DOHH2 (cell line): ENCODE measurements at regions not wholly inside any gene's neighbourhood (a gene's known extent, or its start where the extent isn't known, plus 50 kb on each side); places are given as distances from the start of the nearest gene placed in this dataset.

Source experiments
- H3F3A ChIP-seq: fragments of 200-600 bp; sonication (generic), shearing (Covaris generic); 2 replicates; pipeline ENCODE4 v1.6.0; 2016; ENCODE audit warnings: antibody characterized with exemption, mild to moderate bottlenecking; ENCODE audit not compliant: control insufficient read depth, insufficient read depth
- H3K27ac ChIP-seq: fragments of 200-600 bp; sonication (generic); 2 replicates; pipeline ENCODE4 v1.5.1; 2014; ENCODE audit warnings: low read depth, mild to moderate bottlenecking, low read length, moderate library complexity
- H3K27me3 ChIP-seq: fragments of 200-600 bp; sonication (generic); 2 replicates; pipeline ENCODE4 v1.6.1; 2014; ENCODE audit warnings: mild to moderate bottlenecking, low read length, mixed read lengths; ENCODE audit not compliant: control insufficient read depth
- H3K36me3 ChIP-seq: fragments of 200-600 bp; sonication (generic); 2 replicates; pipeline ENCODE4 v1.6.1; 2014; ENCODE audit warnings: mild to moderate bottlenecking, low read length, moderate library complexity, mixed read lengths; ENCODE audit not compliant: control insufficient read depth
- H3K4me1 ChIP-seq: fragments of 200-600 bp; sonication (generic); 2 replicates; pipeline ENCODE4 v1.6.1; 2014; ENCODE audit warnings: mild to moderate bottlenecking, low read length, mixed read lengths; ENCODE audit not compliant: control insufficient read depth
- H3K4me2 ChIP-seq: fragments of 200-600 bp; sonication (generic); 2 replicates; pipeline ENCODE4 v1.6.0; 2014; ENCODE audit warnings: mild to moderate bottlenecking, low read length, moderate library complexity
- H3K4me3 ChIP-seq: fragments of 200-600 bp; sonication (generic); 2 replicates; pipeline ENCODE4 v1.5.1; 2014; ENCODE audit warnings: mild to moderate bottlenecking, low read length, mixed read lengths
- H3K79me2 ChIP-seq: fragments of 200-600 bp; sonication (generic); 2 replicates; pipeline ENCODE4 v1.6.1; 2014; ENCODE audit warnings: mild to moderate bottlenecking, low read length, mixed read lengths; ENCODE audit not compliant: control insufficient read depth
- H3K9me2 ChIP-seq: fragments of 200-600 bp; sonication (generic); replicated peaks from 2 replicates; pipeline ENCODE4 v1.6.1; 2014; ENCODE audit warnings: mild to moderate bottlenecking, low read length, mixed read lengths; ENCODE audit not compliant: control insufficient read depth
- H3K9me3 ChIP-seq: fragments of 200-600 bp; sonication (generic); 2 replicates; pipeline ENCODE4 v1.6.1; 2014; ENCODE audit warnings: antibody characterized with exemption, low read length, mixed read lengths; ENCODE audit not compliant: control insufficient read depth, insufficient read depth
- H4K20me1 ChIP-seq: fragments of 200-600 bp; sonication (generic); 2 replicates; pipeline ENCODE4 v1.6.0; 2014; ENCODE audit warnings: low read depth, mild to moderate bottlenecking, antibody characterized with exemption, low read length, moderate library complexity; ENCODE audit not compliant: control insufficient read depth, insufficient read depth
- EZH2phosphoT487 ChIP-seq: fragments of 200-600 bp; sonication (generic); IDR thresholded peaks from 2 replicates; pipeline ENCODE4 v1.6.1; 2017; ENCODE audit warnings: borderline replicate concordance, mild to moderate bottlenecking, antibody characterized with exemption, low read length, moderate library complexity, mixed read lengths
- TF ChIP-seq, protein P1 (sequence below): fragments of 200-600 bp; sonication (generic); IDR thresholded peaks from one replicate; pipeline ENCODE4 v1.5.1; 2014; ENCODE audit warnings: antibody characterized with exemption, mild to moderate bottlenecking, low read depth, low read length; ENCODE audit not compliant: poor library complexity, severe bottlenecking

DNA sequence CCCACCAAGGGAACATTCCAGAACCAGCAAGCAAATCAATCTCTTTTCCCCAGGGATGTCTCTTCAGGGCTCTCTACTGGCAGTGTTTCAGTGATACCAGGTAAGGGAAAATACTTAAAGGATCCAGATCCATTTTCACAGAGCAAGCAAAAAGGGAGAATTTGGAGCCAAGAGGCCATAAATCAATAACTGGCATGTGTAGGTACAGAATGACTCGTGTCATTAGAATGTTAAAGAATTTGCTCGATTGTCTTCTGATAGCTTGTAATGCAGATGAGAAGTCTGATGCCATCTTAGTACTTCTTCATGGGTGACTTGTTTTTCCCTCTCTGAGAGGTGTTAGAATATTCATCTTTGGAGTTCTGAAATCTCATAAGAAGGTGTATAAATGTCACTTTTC is 242.9 kb downstream of the KTN1 start:
- no peaks in the 10 kb centered on the region for H3K36me3 ChIP-seq
- H3K9me3 ChIP-seq: no peaks in the 10 kb centered on the region
- no peak overlapping the region for H3K4me3 ChIP-seq
- TF ChIP-seq, protein P1, sequence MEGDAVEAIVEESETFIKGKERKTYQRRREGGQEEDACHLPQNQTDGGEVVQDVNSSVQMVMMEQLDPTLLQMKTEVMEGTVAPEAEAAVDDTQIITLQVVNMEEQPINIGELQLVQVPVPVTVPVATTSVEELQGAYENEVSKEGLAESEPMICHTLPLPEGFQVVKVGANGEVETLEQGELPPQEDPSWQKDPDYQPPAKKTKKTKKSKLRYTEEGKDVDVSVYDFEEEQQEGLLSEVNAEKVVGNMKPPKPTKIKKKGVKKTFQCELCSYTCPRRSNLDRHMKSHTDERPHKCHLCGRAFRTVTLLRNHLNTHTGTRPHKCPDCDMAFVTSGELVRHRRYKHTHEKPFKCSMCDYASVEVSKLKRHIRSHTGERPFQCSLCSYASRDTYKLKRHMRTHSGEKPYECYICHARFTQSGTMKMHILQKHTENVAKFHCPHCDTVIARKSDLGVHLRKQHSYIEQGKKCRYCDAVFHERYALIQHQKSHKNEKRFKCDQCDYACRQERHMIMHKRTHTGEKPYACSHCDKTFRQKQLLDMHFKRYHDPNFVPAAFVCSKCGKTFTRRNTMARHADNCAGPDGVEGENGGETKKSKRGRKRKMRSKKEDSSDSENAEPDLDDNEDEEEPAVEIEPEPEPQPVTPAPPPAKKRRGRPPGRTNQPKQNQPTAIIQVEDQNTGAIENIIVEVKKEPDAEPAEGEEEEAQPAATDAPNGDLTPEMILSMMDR: no peak
- H3K79me2 ChIP-seq: no peaks in the 10 kb centered on the region
- no peaks in the 10 kb centered on the region for H4K20me1 ChIP-seq
- H3K9me2 ChIP-seq: no peaks in the 10 kb centered on the region
- no peaks in the 10 kb centered on the region for H3K4me1 ChIP-seq
- H3K4me2 ChIP-seq: no peak overlapping the region
- no peaks in the 10 kb centered on the region for H3K27me3 ChIP-seq
- no peak overlapping the region for H3K27ac ChIP-seq
- no peaks in the 10 kb centered on the region for H3F3A ChIP-seq

DNA sequence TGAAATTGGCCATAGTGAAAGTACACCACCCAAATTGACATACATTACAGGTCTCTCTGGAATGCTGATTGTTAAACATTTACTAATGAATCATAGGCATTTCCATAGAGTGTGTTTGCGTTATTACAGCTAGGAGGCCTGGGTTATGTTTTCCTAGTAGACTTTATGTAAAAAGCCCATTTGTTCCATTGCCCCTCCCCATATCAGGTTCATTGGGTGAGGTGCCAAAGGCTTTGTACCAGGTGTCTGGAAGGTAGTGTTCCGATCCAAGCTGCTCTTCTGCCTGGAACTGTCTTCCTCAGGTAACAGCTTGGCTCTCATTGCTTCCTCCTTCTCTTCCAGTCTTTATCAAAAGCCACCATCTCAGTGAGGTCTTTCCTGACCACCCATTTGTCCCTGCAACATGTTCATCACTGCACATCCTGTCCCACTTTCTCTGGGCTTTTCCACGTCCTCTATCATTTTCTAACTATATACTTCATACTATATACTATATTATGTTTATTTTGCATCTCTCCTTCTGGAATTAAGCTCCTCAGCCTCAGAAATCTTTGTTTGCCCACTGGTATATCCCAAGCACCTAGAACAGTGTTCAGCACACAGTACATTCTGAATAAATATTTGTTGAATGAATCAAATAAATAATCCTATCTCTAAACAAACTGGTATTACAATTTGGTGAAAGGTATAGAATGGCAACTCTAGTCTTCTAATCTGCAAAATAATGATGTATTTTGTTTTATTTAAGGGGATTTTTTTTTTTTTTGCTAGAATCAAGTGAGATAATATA is 252.3 kb downstream of the KTN1 start:
- no peak overlapping the region for H3K4me2 ChIP-seq
- H3F3A ChIP-seq: no peaks in the 10 kb centered on the region
- H3K4me1 ChIP-seq: no peaks in the 10 kb centered on the region
- H3K9me2 ChIP-seq: no peaks in the 10 kb centered on the region
- H4K20me1 ChIP-seq: no peaks in the 10 kb centered on the region
- H3K36me3 ChIP-seq: no peaks in the 10 kb centered on the region
- no peak overlapping the region for H3K27ac ChIP-seq
- no peaks in the 10 kb centered on the region for H3K9me3 ChIP-seq
- no peak for TF ChIP-seq EZH2phosphoT487
- TF ChIP-seq, protein P1: no peak
- H3K27me3 ChIP-seq: no peaks in the 10 kb centered on the region
- H3K4me3 ChIP-seq: no peak overlapping the region
- no peaks in the 10 kb centered on the region for H3K79me2 ChIP-seq

DNA sequence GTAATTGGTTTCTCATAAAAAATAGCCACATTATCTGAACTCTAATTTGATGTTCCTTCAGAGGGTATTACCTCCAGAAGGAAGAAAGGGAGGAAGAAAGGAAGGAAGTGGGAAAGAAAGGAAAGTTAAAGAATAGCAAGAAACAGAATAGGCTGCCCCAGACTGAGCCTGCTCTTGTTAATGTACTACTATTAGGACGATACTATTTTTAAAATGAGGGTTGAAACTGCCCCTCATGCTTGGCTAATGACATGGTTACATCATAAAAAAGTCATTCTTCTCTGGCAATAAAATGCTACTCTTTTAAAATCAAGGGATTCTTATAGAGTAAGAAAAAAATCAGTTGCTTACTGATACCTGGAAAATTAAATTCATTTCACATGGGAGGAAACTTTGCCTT is 253.0 kb downstream of the KTN1 start:
- no peaks in the 10 kb centered on the region for H4K20me1 ChIP-seq
- no peaks in the 10 kb centered on the region for H3K9me3 ChIP-seq
- no peak overlapping the region for H3K4me2 ChIP-seq
- H3K9me2 ChIP-seq: no peaks in the 10 kb centered on the region
- H3F3A ChIP-seq: no peaks in the 10 kb centered on the region
- H3K79me2 ChIP-seq: no peaks in the 10 kb centered on the region
- TF ChIP-seq EZH2phosphoT487: no peak
- TF ChIP-seq, protein P1: no peak
- H3K27me3 ChIP-seq: no peaks in the 10 kb centered on the region
- H3K4me3 ChIP-seq: no peak overlapping the region
- no peaks in the 10 kb centered on the region for H3K4me1 ChIP-seq
- H3K36me3 ChIP-seq: no peaks in the 10 kb centered on the region
- H3K27ac ChIP-seq: no peak overlapping the region
